ENCODE measurements at regions not wholly inside any gene's neighbourhood (a gene's known extent, or its start where the extent isn't known, plus 50 kb on each side); places are given as distances from the start of the nearest gene placed in this dataset.
"Not testable (repeated sequence)": the region's sequence is repeated elsewhere in the genome, so short reads cannot be mapped to it uniquely, and the experiment has no call there.

- no peak for DNase-seq (ENCODE audit: low read depth in 3 of 3, low spot score in 1 of 3)
Measured at GRCh38 chr14:49249022-49249421, 337.2 kb downstream of the RPS29 start.

- DNase-seq (ENCODE audit: low read depth in 3 of 3, low spot score in 1 of 3), result not testable (repeated sequence)
Measured at GRCh38 chr14:49243777-49244176, 342.4 kb downstream of the RPS29 start.

GRCh38 chr14:49240383-49240782 is 345.8 kb downstream of the RPS29 start:
- no peak for DNase-seq (ENCODE audit: low read depth in 3 of 3, low spot score in 1 of 3)

GRCh38 chr14:49228552-49228951 is 357.6 kb downstream of the RPS29 start:
- DNase-seq (ENCODE audit: low read depth in 3 of 3, low spot score in 1 of 3), result no peak

- DNase-seq (ENCODE audit: low read depth in 3 of 3, low spot score in 1 of 3), result no peak
Measured at GRCh38 chr14:49221316-49221715, 364.9 kb downstream of the RPS29 start.

- no peak for DNase-seq (ENCODE audit: low read depth in 3 of 3, low spot score in 1 of 3)
Measured at GRCh38 chr14:49220492-49220891, 365.7 kb downstream of the RPS29 start.

GRCh38 chr14:49218436-49219092 is 367.6 kb downstream of the RPS29 start:
- DNase-seq (ENCODE audit: low read depth in 3 of 3, low spot score in 1 of 3), result no peak

GRCh38 chr14:49212721-49213120 is 373.5 kb downstream of the RPS29 start:
- DNase-seq (ENCODE audit: low read depth in 3 of 3, low spot score in 1 of 3), result no peak

- DNase-seq (ENCODE audit: low read depth in 3 of 3, low spot score in 1 of 3), result no peak
Measured at GRCh38 chr14:49209416-49209815, 376.8 kb downstream of the RPS29 start.

GRCh38 chr14:49206828-49207227 is 379.4 kb downstream of the RPS29 start:
- no peak for DNase-seq (ENCODE audit: low read depth in 3 of 3, low spot score in 1 of 3)

- no peak for DNase-seq (ENCODE audit: low read depth in 3 of 3, low spot score in 1 of 3)
Measured at GRCh38 chr14:49203676-49204075, 382.5 kb downstream of the RPS29 start.

- DNase-seq (ENCODE audit: low read depth in 3 of 3, low spot score in 1 of 3), result no peak
Measured at GRCh38 chr14:49199159-49199558, 387.0 kb downstream of the RPS29 start.

GRCh38 chr14:49196327-49196726 is 389.9 kb downstream of the RPS29 start:
- no peak for DNase-seq (ENCODE audit: low read depth in 3 of 3, low spot score in 1 of 3)

GRCh38 chr14:49194067-49194466 is 392.1 kb downstream of the RPS29 start:
- DNase-seq (ENCODE audit: low read depth in 3 of 3, low spot score in 1 of 3), result no peak

GRCh38 chr14:49193332-49194065 is 392.7 kb downstream of the RPS29 start:
- DNase-seq (ENCODE audit: low read depth in 3 of 3, low spot score in 1 of 3), result no peak

GRCh38 chr14:49191380-49191779 is 394.8 kb downstream of the RPS29 start:
- DNase-seq (ENCODE audit: low read depth in 3 of 3, low spot score in 1 of 3), result no peak

- no peak for DNase-seq (ENCODE audit: low read depth in 3 of 3, low spot score in 1 of 3)
Measured at GRCh38 chr14:49189375-49189774, 396.8 kb downstream of the RPS29 start.

- no peak for DNase-seq (ENCODE audit: low read depth in 3 of 3, low spot score in 1 of 3)
Measured at GRCh38 chr14:49187799-49188198, 398.4 kb downstream of the RPS29 start.

GRCh38 chr14:49173765-49174373 is 412.3 kb downstream of the RPS29 start:
- DNase-seq (ENCODE audit: low read depth in 3 of 3, low spot score in 1 of 3), result no peak

GRCh38 chr14:49164074-49164473 is 422.1 kb downstream of the RPS29 start:
- DNase-seq (ENCODE audit: low read depth in 3 of 3, low spot score in 1 of 3), result no peak

GRCh38 chr14:49160983-49161382 is 425.2 kb downstream of the RPS29 start:
- no peak for DNase-seq (ENCODE audit: low read depth in 3 of 3, low spot score in 1 of 3)

GRCh38 chr14:49159081-49159480 is 427.1 kb downstream of the RPS29 start:
- DNase-seq (ENCODE audit: low read depth in 3 of 3, low spot score in 1 of 3), result no peak

Measured in stimulated activated CD4-positive, alpha-beta T cell treated with anti-CD3 and anti-CD28 coated beads, TNF-alpha, amount 100 ng/mL, for 1 hour (primary cell).